Neural progenitor cell (in vitro differentiated cells): ENCODE measurements at regions not wholly inside any gene's neighbourhood (a gene's known extent, or its start where the extent isn't known, plus 50 kb on each side); places are given as distances from the start of the nearest gene placed in this dataset.
A peak's percentile ranks its signal among the peaks of the same experiment; 100 is the strongest.

Experiments
- DNase-seq: peaks from one replicate; pipeline ENCODE4 v3.0.0-alpha.2; 2016; ENCODE audit warnings: low spot score
- H2AFZ ChIP-seq: fragments of 200-600 bp; sonication (generic); replicated peaks from 2 replicates; pipeline ENCODE4 v1.6.1; 2016; ENCODE audit warnings: antibody characterized with exemption
- H3F3A ChIP-seq: fragments of 200-600 bp; sonication (generic); 2 replicates; pipeline ENCODE4 v1.6.1; 2016; ENCODE audit warnings: antibody characterized with exemption, low read depth
- H3K27ac ChIP-seq: fragments of 200-600 bp; sonication (generic); 2 replicates; pipeline ENCODE4 v1.5.1; 2016; ENCODE audit warnings: mild to moderate bottlenecking
- H3K27me3 ChIP-seq: fragments of 200-600 bp; sonication (generic); 2 replicates; pipeline ENCODE4 v1.6.1; 2016; ENCODE audit warnings: mild to moderate bottlenecking, moderate library complexity
- H3K36me3 ChIP-seq: fragments of 200-600 bp; sonication (generic); 2 replicates; pipeline ENCODE4 v1.5.1; 2016
- H3K4me1 ChIP-seq: fragments of 200-600 bp; sonication (generic); 2 replicates; pipeline ENCODE4 v1.6.1; 2016; ENCODE audit warnings: mixed run types
- H3K4me2 ChIP-seq: fragments of 200-600 bp; sonication (generic); 2 replicates; pipeline ENCODE4 v1.6.1; 2016
- H3K4me3 ChIP-seq: fragments of 200-600 bp; sonication (generic); 2 replicates; pipeline ENCODE4 v1.5.1; 2016
- H3K79me2 ChIP-seq: fragments of 200-600 bp; sonication (generic); 2 replicates; pipeline ENCODE4 v1.6.1; 2016; ENCODE audit warnings: low read depth
- H3K9ac ChIP-seq: fragments of 200-600 bp; sonication (generic); 2 replicates; pipeline ENCODE4 v1.6.1; 2016
- H3K9me3 ChIP-seq: fragments of 200-600 bp; sonication (generic); 2 replicates; pipeline ENCODE4 v1.5.1; 2016; ENCODE audit warnings: low read depth
- H4K20me1 ChIP-seq: fragments of 200-600 bp; sonication (generic); 2 replicates; pipeline ENCODE4 v1.6.1; 2016; ENCODE audit warnings: low read depth
- H3K27ac Mint-ChIP-seq: 3 replicates; pipeline ENCODE4 v1.8.0; 2021; ENCODE audit warnings: mixed read lengths
- H3K27me3 Mint-ChIP-seq: 2 replicates; pipeline ENCODE4 v1.8.0; 2022; ENCODE audit warnings: low read depth, mild to moderate bottlenecking, inconsistent platforms, moderate library complexity, mixed read lengths; ENCODE audit not compliant: insufficient read depth
- H3K36me3 Mint-ChIP-seq: 3 replicates; pipeline ENCODE4 v1.8.0; 2021; ENCODE audit warnings: mixed read lengths
- H3K4me1 Mint-ChIP-seq: 3 replicates; pipeline ENCODE4 v1.8.0; 2021; ENCODE audit warnings: mixed read lengths
- H3K4me3 Mint-ChIP-seq: 3 replicates; pipeline ENCODE4 v1.8.0; 2021; ENCODE audit warnings: mild to moderate bottlenecking, moderate library complexity, mixed read lengths
- H3K9me3 Mint-ChIP-seq: 3 replicates; pipeline ENCODE4 v1.8.0; 2020; ENCODE audit warnings: mixed read lengths
- EZH2 ChIP-seq: fragments of 200-600 bp; sonication (generic); IDR thresholded peaks from 2 replicates; pipeline ENCODE4 v1.6.1; 2017; ENCODE audit warnings: antibody characterized with exemption, mild to moderate bottlenecking, moderate library complexity
- EZH2phosphoT487 ChIP-seq: fragments of 200-600 bp; sonication (generic); IDR thresholded peaks from 2 replicates; pipeline ENCODE4 v1.6.1; 2017; ENCODE audit warnings: antibody characterized with exemption
- TF ChIP-seq, protein P1 (sequence below): fragments of 200-600 bp; sonication (generic); IDR thresholded peaks from 2 replicates; pipeline ENCODE4 v1.5.1; 2017; ENCODE audit warnings: antibody characterized with exemption, mild to moderate bottlenecking

DNA sequence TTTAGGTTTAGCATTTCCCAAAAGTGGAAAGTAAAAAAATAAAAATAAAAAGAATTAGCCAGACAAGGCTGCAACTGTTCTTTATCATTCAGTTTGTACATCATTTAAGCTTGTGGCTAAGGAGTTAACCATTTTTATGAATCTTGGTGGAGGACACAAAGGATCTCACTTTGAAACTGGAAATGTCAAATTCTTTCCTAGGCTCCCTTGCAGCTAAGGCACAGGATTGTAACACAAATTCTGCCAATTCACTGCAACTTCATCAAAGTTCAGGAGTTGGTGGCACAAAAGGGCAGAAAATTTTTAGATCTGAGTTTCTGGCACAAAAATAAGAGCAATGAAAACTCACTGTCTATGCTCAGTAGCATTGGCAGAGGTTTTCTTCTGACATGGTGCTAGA is 211.2 kb upstream of the SYT10 start:
- H3K36me3 Mint-ChIP-seq: no peaks in the 10 kb centered on the region
- H3K27ac ChIP-seq: no peak overlapping the region

DNA sequence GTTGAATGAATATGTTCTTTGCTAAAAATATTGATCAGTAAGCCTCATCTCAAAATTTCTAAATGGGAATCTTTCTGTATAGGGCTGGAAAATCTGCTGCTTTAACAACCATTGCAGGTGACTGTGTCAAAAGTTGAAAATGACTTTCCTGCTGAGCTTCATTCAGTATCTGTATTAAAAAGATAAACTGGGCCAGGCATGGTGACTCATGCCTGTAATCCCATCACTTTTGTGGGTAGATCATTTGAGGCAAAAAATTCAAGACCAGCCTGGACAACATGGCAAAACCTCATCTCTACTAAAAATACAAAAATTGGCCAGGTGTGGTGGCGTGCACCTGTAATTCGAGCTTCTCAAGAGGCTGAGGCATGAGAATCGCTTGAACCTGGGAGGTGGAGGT is 213.7 kb upstream of the SYT10 start:
- Histone ChIP-seq H3K9ac (no peak overlapping the region), H3K36me3 (no peaks in the 10 kb centered on the region), H3K9me3 (no peaks in the 10 kb centered on the region), H4K20me1 (no peaks in the 10 kb centered on the region), H3K79me2 (no peaks in the 10 kb centered on the region), H3K4me2 (no peak overlapping the region), H3F3A (no peaks in the 10 kb centered on the region), H2AFZ (no peak overlapping the region), H3K4me1 (peaks cover 9% of the 10 kb centered on the region), H3K27ac (no peak overlapping the region), H3K27me3 (no peaks in the 10 kb centered on the region), H3K4me3 (no peak overlapping the region)
- Mint-ChIP-seq H3K27me3 (peaks cover 3% of the 10 kb centered on the region), H3K4me3 (no peak overlapping the region), H3K4me1 (peaks cover 16% of the 10 kb centered on the region), H3K9me3 (peaks cover 10% of the 10 kb centered on the region), H3K27ac (no peak overlapping the region), H3K36me3 (no peaks in the 10 kb centered on the region)
- TF ChIP-seq, protein P1, sequence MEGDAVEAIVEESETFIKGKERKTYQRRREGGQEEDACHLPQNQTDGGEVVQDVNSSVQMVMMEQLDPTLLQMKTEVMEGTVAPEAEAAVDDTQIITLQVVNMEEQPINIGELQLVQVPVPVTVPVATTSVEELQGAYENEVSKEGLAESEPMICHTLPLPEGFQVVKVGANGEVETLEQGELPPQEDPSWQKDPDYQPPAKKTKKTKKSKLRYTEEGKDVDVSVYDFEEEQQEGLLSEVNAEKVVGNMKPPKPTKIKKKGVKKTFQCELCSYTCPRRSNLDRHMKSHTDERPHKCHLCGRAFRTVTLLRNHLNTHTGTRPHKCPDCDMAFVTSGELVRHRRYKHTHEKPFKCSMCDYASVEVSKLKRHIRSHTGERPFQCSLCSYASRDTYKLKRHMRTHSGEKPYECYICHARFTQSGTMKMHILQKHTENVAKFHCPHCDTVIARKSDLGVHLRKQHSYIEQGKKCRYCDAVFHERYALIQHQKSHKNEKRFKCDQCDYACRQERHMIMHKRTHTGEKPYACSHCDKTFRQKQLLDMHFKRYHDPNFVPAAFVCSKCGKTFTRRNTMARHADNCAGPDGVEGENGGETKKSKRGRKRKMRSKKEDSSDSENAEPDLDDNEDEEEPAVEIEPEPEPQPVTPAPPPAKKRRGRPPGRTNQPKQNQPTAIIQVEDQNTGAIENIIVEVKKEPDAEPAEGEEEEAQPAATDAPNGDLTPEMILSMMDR: no peak
- TF ChIP-seq EZH2 (no peak), EZH2phosphoT487 (no peak)
- DNase-seq: no peak

More for the DNA sequence above, 211.2 kb upstream of the SYT10 start:
- Histone ChIP-seq H3K4me2 (no peak overlapping the region), H3K79me2 (no peaks in the 10 kb centered on the region), H3K4me3 (no peak overlapping the region), H3K4me1 (no peaks in the 10 kb centered on the region), H3F3A (no peaks in the 10 kb centered on the region), H2AFZ (no peak overlapping the region), H3K9me3 (no peaks in the 10 kb centered on the region), H3K27me3 (no peaks in the 10 kb centered on the region), H3K9ac (no peak overlapping the region), H3K36me3 (no peaks in the 10 kb centered on the region), H4K20me1 (no peaks in the 10 kb centered on the region)
- H3K27me3 Mint-ChIP-seq: peaks cover 5% of the 10 kb centered on the region
- peaks cover 10% of the 10 kb centered on the region for H3K9me3 Mint-ChIP-seq
- H3K4me1 Mint-ChIP-seq: peaks cover 7% of the 10 kb centered on the region
- H3K4me3 Mint-ChIP-seq: no peak overlapping the region
- no peak overlapping the region for H3K27ac Mint-ChIP-seq
- TF ChIP-seq EZH2phosphoT487 (no peak), EZH2 (no peak)
- TF ChIP-seq, protein P1: no peak
- DNase-seq: no peak

DNA sequence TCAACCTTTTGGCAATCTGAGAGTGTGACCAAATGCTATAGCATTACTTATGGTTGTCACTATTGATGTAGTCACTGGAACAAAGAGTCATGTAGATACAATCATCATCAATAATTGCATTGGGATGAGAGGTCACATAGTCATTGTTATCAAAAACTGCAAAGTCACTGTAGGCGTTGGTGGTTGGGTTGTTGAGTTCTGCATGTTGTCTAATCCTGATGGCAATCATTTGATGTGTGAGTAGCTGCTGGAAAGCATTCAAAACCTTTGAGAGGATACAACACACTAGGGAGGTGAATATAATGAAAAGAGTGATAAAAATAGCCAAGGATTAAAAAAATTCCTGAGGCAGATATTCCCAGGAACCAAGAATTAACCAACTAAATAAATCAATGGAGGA is 214.7 kb upstream of the SYT10 start:
- TF ChIP-seq EZH2phosphoT487 (no peak), EZH2 (no peak)
- TF ChIP-seq, protein P1: no peak
- no peaks in the 10 kb centered on the region for H3K27me3 ChIP-seq
- H3K4me1 Mint-ChIP-seq: peaks cover 16% of the 10 kb centered on the region
- H3K27me3 Mint-ChIP-seq: peaks cover 3% of the 10 kb centered on the region
- H2AFZ ChIP-seq: no peak overlapping the region
- no peak overlapping the region for H3K4me2 ChIP-seq
- DNase-seq: no peak
- H3K27ac ChIP-seq: no peak overlapping the region
- H3K36me3 Mint-ChIP-seq: no peaks in the 10 kb centered on the region
- no peak overlapping the region for H3K9ac ChIP-seq
- no peaks in the 10 kb centered on the region for H3K9me3 ChIP-seq
- peaks cover 10% of the 10 kb centered on the region for H3K9me3 Mint-ChIP-seq
- peak overlapping the region; percentile 11 for H3K27ac Mint-ChIP-seq
- no peak overlapping the region for H3K4me3 Mint-ChIP-seq
- no peak overlapping the region for H3K4me3 ChIP-seq
- H4K20me1 ChIP-seq: no peaks in the 10 kb centered on the region
- H3F3A ChIP-seq: peaks cover 4% of the 10 kb centered on the region
- no peaks in the 10 kb centered on the region for H3K36me3 ChIP-seq
- H3K79me2 ChIP-seq: no peaks in the 10 kb centered on the region
- peaks cover 9% of the 10 kb centered on the region for H3K4me1 ChIP-seq
